ENCODE measurements at regions not wholly inside any gene's neighbourhood (a gene's known extent, or its start where the extent isn't known, plus 50 kb on each side); places are given as distances from the start of the nearest gene placed in this dataset.
A peak's percentile ranks its signal among the peaks of the same experiment; 100 is the strongest.

DNA sequence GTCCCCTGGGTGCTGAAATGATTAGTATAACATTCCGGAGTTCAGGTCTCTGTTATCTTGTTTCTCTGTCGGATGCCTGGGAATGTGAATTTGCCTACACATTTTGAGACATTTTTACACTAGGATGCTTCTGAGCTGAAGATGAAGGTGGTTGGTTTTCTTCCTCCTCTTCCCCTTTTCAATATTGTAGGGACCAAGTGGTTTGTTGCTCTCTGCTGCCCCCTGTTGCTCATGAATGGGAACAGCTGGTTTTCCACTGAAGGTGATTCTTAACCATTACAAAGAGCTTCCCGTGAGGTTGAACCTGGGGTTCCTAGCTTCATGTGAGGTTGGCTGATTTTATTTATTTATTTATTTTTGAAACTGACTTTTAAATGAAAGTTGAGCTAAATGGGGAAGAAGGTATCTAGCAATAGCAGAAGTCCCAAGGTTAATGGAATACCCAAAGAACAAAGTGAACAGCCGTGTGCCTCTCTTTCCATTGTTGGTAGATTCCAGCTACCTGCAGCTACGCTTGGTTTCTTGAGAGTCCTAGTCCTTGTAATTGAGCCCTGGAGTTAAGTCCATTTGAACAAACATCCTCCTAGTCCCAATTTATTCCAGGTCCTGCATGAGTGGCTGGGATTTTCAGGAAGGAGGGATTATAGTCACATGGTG, 983.9 kb upstream of the EEF2KMT start:
- ATAC-seq: no peak
- peak; percentile 11 to 41 (median 29) for DNase-seq
- intact Hi-C loops (cut with DNase I): no loop called here
- H3K4me3 ChIP-seq: no peak overlapping the region
- H3K27me3 ChIP-seq: no peaks in the 10 kb centered on the region
- H3K4me1 ChIP-seq: no peaks in the 10 kb centered on the region
- TF ChIP-seq, protein P1, sequence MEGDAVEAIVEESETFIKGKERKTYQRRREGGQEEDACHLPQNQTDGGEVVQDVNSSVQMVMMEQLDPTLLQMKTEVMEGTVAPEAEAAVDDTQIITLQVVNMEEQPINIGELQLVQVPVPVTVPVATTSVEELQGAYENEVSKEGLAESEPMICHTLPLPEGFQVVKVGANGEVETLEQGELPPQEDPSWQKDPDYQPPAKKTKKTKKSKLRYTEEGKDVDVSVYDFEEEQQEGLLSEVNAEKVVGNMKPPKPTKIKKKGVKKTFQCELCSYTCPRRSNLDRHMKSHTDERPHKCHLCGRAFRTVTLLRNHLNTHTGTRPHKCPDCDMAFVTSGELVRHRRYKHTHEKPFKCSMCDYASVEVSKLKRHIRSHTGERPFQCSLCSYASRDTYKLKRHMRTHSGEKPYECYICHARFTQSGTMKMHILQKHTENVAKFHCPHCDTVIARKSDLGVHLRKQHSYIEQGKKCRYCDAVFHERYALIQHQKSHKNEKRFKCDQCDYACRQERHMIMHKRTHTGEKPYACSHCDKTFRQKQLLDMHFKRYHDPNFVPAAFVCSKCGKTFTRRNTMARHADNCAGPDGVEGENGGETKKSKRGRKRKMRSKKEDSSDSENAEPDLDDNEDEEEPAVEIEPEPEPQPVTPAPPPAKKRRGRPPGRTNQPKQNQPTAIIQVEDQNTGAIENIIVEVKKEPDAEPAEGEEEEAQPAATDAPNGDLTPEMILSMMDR (IDR thresholded peaks at IDR 0.05): peak; percentile 25 to 67 (median 50)
- no peak for TF ChIP-seq POLR2A (IDR thresholded peaks at IDR 0.05)
- H3K27ac ChIP-seq: no peak overlapping the region
- H3K36me3 ChIP-seq (replicated peaks in 1 of 2; ENCODE audit: insufficient read depth in 1 of 2, low read depth in 2 of 2): no peaks in the 10 kb centered on the region
- no peaks in the 10 kb centered on the region for H3K9me3 ChIP-seq
- WGBS, 2 donors: 24 to 41% methylated on average over 5 of the region's 5 CpGs

DNA sequence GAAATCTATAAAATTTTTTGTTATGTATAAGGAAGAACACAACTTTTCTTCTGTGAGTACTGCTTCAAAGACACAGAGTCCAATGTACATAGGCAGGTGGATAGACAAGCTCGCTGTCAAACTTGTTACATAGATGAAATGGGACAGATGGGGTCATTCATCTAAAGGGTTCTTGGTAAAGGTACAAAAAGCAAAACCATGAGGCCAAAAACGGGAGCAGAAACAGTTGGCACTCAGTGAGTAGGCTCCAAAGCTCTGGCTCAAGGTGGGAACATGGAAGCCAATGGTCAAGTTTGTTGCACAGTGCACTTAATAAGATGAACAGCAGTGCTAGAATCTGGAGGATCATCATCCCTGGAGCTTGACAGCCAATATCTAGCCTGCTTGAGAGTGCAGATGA, 979.0 kb upstream of the EEF2KMT start:
- Histone ChIP-seq H3K27me3 (no peaks in the 10 kb centered on the region), H3K9me3 (peaks cover 0 to 3% (median 0%) of the 10 kb centered on the region in 3 donors), H3K4me1 (no peaks in the 10 kb centered on the region), H3K27ac (no peak overlapping the region), H3K36me3 (replicated peaks in 1 of 2; ENCODE audit: insufficient read depth in 1 of 2, low read depth in 2 of 2) (no peaks in the 10 kb centered on the region), H3K4me3 (no peak overlapping the region)
- intact Hi-C loops (cut with DNase I): no loop called here
- TF ChIP-seq, protein P1 (IDR thresholded peaks at IDR 0.05): no peak
- TF ChIP-seq POLR2A (IDR thresholded peaks at IDR 0.05): no peak
- no peak for DNase-seq
- 62 to 64% methylated on average over 2 of the region's 2 CpGs for WGBS, 2 donors
- ATAC-seq: no peak

DNA sequence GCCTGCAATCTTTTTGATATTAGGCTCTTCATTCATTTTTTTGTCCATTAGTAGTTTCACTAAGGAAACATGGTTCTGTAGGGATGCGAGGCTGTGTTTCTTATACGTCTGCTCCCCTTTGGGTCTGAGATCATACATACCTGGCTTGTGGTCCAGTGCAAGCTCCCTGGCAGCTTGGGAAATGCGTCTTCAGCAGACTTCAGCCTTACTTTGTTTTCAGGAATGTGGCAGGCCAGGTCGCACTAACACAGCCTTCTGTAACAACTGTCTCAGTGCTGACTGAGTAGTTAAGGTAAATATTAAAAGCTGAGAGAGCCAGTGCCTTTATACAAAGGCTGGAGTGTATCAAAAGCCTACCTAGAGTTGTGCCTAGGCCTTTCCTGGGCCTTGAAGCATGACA, 970.5 kb upstream of the EEF2KMT start:
- Histone ChIP-seq H3K27me3 (no peaks in the 10 kb centered on the region), H3K4me1 (no peaks in the 10 kb centered on the region), H3K9me3 (peaks cover 0 to 4% (median 0%) of the 10 kb centered on the region in 3 donors), H3K4me3 (no peak overlapping the region), H3K27ac (no peak overlapping the region), H3K36me3 (replicated peaks in 1 of 2; ENCODE audit: insufficient read depth in 1 of 2, low read depth in 2 of 2) (no peaks in the 10 kb centered on the region)
- WGBS, 2 donors: 56 to 74% methylated on average over 4 of the region's 4 CpGs
- intact Hi-C loops (cut with DNase I): no loop called here
- TF ChIP-seq, protein P1 (IDR thresholded peaks at IDR 0.05): no peak
- no peak for TF ChIP-seq POLR2A (IDR thresholded peaks at IDR 0.05)
- no peak for ATAC-seq
- no peak for DNase-seq

GRCh38 chr16:6066652-6067051, 969.1 kb upstream of the EEF2KMT start:
- 48 to 65% methylated on average over 7 of the region's 7 CpGs for WGBS, 2 donors
- intact Hi-C loops (cut with DNase I): no loop called here
- H3K27me3 ChIP-seq: no peaks in the 10 kb centered on the region

More at GRCh38 chr16:6066652-6067051, 969.1 kb upstream of the EEF2KMT start:
- DNase-seq (no peak), ATAC-seq (no peak)
- no peak overlapping the region for H3K4me3 ChIP-seq
- no peak overlapping the region for H3K27ac ChIP-seq
- peaks cover 0 to 2% (median 0%) of the 10 kb centered on the region in 3 donors for H3K9me3 ChIP-seq
- no peak for TF ChIP-seq POLR2A (IDR thresholded peaks at IDR 0.05)
- TF ChIP-seq, protein P1 (IDR thresholded peaks at IDR 0.05): no peak
- H3K4me1 ChIP-seq: no peaks in the 10 kb centered on the region
- H3K36me3 ChIP-seq (replicated peaks in 1 of 2; ENCODE audit: insufficient read depth in 1 of 2, low read depth in 2 of 2): no peaks in the 10 kb centered on the region
